Naive thymus-derived CD4-positive, alpha-beta T cell (primary cell): ENCODE measurements at regions not wholly inside any gene's neighbourhood (a gene's known extent, or its start where the extent isn't known, plus 50 kb on each side); places are given as distances from the start of the nearest gene placed in this dataset.

Experiments
- ATAC-seq: fragments of 150-1000 bp; cut with Tn5 transposase; 2 replicates; pipeline ENCODE4 v1.10.0; 2021; ENCODE audit warnings: mild to moderate bottlenecking, moderate library complexity
- CTCF ChIA-PET: fragments of 350-600 bp; sonication (Branson Sonifier 250); formaldehyde crosslinking; loops from one replicate; lab custom pipeline; 2021; ENCODE audit warnings: antibody characterized with exemption; lab: Charles Lee
- POLR2A ChIA-PET: fragments of 350-600 bp; sonication (Branson Sonifier 250); formaldehyde crosslinking; loops from one replicate; lab custom pipeline; 2021; ENCODE audit warnings: antibody characterized with exemption, inconsistent platforms; lab: Charles Lee
- DNase-seq, 9 donors: peaks; one replicate each; pipeline versions ENCODE4 v3.0.0 to v3.0.0-alpha.2; 2020 to 2022; ENCODE audit warnings: mixed read lengths in 1 of 9
- H3K27ac ChIP-seq: one replicate; pipeline ENCODE4 v1.7.0; 2013; ENCODE audit warnings: mild to moderate bottlenecking, low read depth, low read length, moderate library complexity
- H3K27me3 ChIP-seq, 2 donors: one replicate each; pipeline ENCODE4 v1.7.0; 2013; ENCODE audit warnings: low read length in 2 of 2, mild to moderate bottlenecking in 2 of 2, moderate library complexity in 2 of 2; ENCODE audit not compliant: control insufficient read depth in 2 of 2, insufficient read depth in 2 of 2
- H3K36me3 ChIP-seq, 3 experiments: 1 replicate in 2 of 3; 2 replicates in 1 of 3; pipeline ENCODE4 v1.7.0; 2013; ENCODE audit warnings: low read length in 3 of 3, mild to moderate bottlenecking in 3 of 3, moderate library complexity in 1 of 3; ENCODE audit not compliant: insufficient read depth in 3 of 3, control insufficient read depth in 2 of 3
- H3K4me1 ChIP-seq, 2 donors: one replicate each; pipeline ENCODE4 v1.7.0; 2013; ENCODE audit warnings: low read length in 2 of 2, mild to moderate bottlenecking in 2 of 2, moderate library complexity in 1 of 2; ENCODE audit not compliant: control insufficient read depth in 2 of 2, insufficient read depth in 2 of 2
- H3K4me3 ChIP-seq: 2 replicates; pipeline ENCODE4 v1.7.0; 2013; ENCODE audit warnings: mild to moderate bottlenecking, low read length
- H3K9me3 ChIP-seq, 3 experiments: 1 replicate in 2 of 3; 2 replicates in 1 of 3; pipeline ENCODE4 v1.7.0; 2013; ENCODE audit warnings: low read length in 3 of 3; ENCODE audit not compliant: control insufficient read depth in 2 of 3
- H3K27ac Mint-ChIP-seq, 9 donors: one replicate each; pipeline ENCODE4 v1.8.0; 2020 to 2022; ENCODE audit warnings: mixed read lengths in 9 of 9, mild to moderate bottlenecking in 8 of 9, moderate library complexity in 5 of 9, inconsistent platforms in 2 of 9
- H3K27me3 Mint-ChIP-seq, 5 donors: one replicate each; pipeline ENCODE4 v1.8.0; 2021 to 2022; ENCODE audit warnings: mixed read lengths in 5 of 5, mild to moderate bottlenecking in 1 of 5
- H3K36me3 Mint-ChIP-seq, 5 donors: one replicate each; pipeline ENCODE4 v1.8.0; 2020 to 2022; ENCODE audit warnings: mixed read lengths in 5 of 5, mild to moderate bottlenecking in 3 of 5, inconsistent platforms in 1 of 5
- H3K4me1 Mint-ChIP-seq, 7 donors: one replicate each; pipeline ENCODE4 v1.8.0; 2020 to 2022; ENCODE audit warnings: mixed read lengths in 7 of 7, mild to moderate bottlenecking in 3 of 7, inconsistent platforms in 1 of 7
- H3K4me3 Mint-ChIP-seq, 10 donors: one replicate each; pipeline ENCODE4 v1.8.0; 2020 to 2022; ENCODE audit warnings: mild to moderate bottlenecking in 10 of 10, mixed read lengths in 10 of 10, moderate library complexity in 6 of 10, inconsistent platforms in 2 of 10
- H3K9me3 Mint-ChIP-seq, 11 donors: one replicate each; pipeline ENCODE4 v1.8.0; 2020 to 2022; ENCODE audit warnings: mixed read lengths in 11 of 11, mild to moderate bottlenecking in 4 of 11, inconsistent platforms in 1 of 11, moderate library complexity in 1 of 11
- intact Hi-C, 2 donors: fragments of 100-400 bp; cut with micrococcal nuclease; formaldehyde crosslinking; loops; one replicate each; pipeline ENCODE4 v1.15.1; 2023

GRCh38 chr7:53800746-53801145, 741.4 kb upstream of the VSTM2A start:
- Mint-ChIP-seq H3K4me3 (no peak overlapping the region), H3K9me3 (peaks cover 2 to 32% (median 9%) of the 10 kb centered on the region in 11 donors), H3K4me1 (no peaks in the 10 kb centered on the region), H3K36me3 (no peaks in the 10 kb centered on the region), H3K27me3 (no peaks in the 10 kb centered on the region), H3K27ac (no peak overlapping the region)
- no peak overlapping the region for H3K27ac ChIP-seq
- intact Hi-C loops: no loop called here
- POLR2A ChIA-PET: no interaction called here
- H3K36me3 ChIP-seq: no peaks in the 10 kb centered on the region
- no peak overlapping the region for H3K4me3 ChIP-seq
- H3K27me3 ChIP-seq: no peaks in the 10 kb centered on the region
- DNase-seq: no peak
- CTCF ChIA-PET: no interaction called here
- H3K9me3 ChIP-seq: no peaks in the 10 kb centered on the region
- no peak for ATAC-seq
- H3K4me1 ChIP-seq: no peaks in the 10 kb centered on the region

DNA sequence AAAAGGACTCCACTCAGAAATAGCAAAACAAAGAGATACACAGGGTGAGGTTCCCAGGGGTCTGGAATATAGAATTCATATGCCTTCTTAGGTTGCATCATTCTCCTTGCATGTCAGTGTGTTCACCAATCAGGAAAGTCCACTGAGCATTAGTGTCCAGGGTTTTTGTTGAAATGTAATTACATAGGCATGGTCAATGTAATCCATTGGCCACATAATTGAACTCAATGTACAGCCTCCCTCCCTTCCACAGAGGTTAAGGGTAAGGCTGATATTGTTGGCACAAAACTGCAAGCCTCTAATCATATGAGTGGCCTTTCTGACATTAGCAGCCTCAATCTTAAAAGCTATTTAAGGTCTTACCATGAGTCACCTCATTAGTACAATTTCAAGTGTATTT, 736.1 kb upstream of the VSTM2A start:
- POLR2A ChIA-PET: no interaction called here
- Mint-ChIP-seq H3K4me1 (no peaks in the 10 kb centered on the region), H3K27ac (no peak overlapping the region), H3K27me3 (no peaks in the 10 kb centered on the region), H3K36me3 (no peaks in the 10 kb centered on the region), H3K4me3 (no peak overlapping the region), H3K9me3 (peaks cover 0 to 26% (median 4%) of the 10 kb centered on the region in 11 donors)
- Histone ChIP-seq H3K36me3 (no peaks in the 10 kb centered on the region), H3K4me3 (no peak overlapping the region), H3K4me1 (no peaks in the 10 kb centered on the region), H3K27ac (no peak overlapping the region), H3K9me3 (peaks cover 0 to 3% (median 0%) of the 10 kb centered on the region in 3 experiments), H3K27me3 (no peaks in the 10 kb centered on the region)
- CTCF ChIA-PET: no interaction called here
- intact Hi-C loops: no loop called here
- DNase-seq (no peak), ATAC-seq (no peak)

GRCh38 chr7:53811555-53812079, 730.6 kb upstream of the VSTM2A start:
- Histone ChIP-seq H3K9me3 (peaks cover 0 to 3% (median 0%) of the 10 kb centered on the region in 3 experiments), H3K27ac (no peak overlapping the region), H3K4me3 (no peak overlapping the region), H3K4me1 (no peaks in the 10 kb centered on the region), H3K27me3 (no peaks in the 10 kb centered on the region), H3K36me3 (no peaks in the 10 kb centered on the region)
- ATAC-seq (peak; percentile 60), DNase-seq (no peak)
- CTCF ChIA-PET: no interaction called here
- Mint-ChIP-seq H3K4me1 (no peaks in the 10 kb centered on the region), H3K27me3 (no peaks in the 10 kb centered on the region), H3K36me3 (no peaks in the 10 kb centered on the region), H3K27ac (peak overlapping the region in 1 of 9 donors; percentile 74), H3K4me3 (peak overlapping the region in 2 of 10 donors; percentile 47 to 49), H3K9me3 (peaks cover under 1 to 26% (median 19%) of the 10 kb centered on the region in 11 donors)
- POLR2A ChIA-PET: no interaction called here
- intact Hi-C loops: no loop called here

DNA sequence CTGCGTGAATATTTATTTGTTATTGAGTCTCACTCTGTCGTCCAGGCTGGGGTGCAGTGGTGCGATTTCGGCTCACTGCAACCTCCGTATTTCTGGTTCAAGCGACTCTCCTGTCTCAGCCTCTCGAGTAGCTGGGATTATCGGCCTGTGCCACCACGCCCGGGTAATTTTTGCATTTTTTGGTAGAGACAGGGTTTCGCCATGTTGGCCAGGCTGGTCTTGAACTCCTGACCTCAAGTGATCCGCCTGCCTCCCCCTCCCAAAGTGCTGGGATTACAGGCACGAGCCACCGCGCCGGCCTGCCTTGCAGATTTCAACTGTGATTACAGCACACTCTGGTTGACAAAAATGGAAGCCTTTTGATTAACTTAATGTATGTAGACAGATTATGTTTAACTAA, 730.0 kb upstream of the VSTM2A start:
- no peaks in the 10 kb centered on the region for H3K4me1 ChIP-seq
- ATAC-seq: no peak
- no peaks in the 10 kb centered on the region for H3K27me3 ChIP-seq
- DNase-seq: no peak
- H3K36me3 ChIP-seq: no peaks in the 10 kb centered on the region
- no peaks in the 10 kb centered on the region for H3K27me3 Mint-ChIP-seq
- no peak overlapping the region for H3K27ac ChIP-seq
- peak overlapping the region in 1 of 10 donors; percentile 16 for H3K4me3 Mint-ChIP-seq
- peaks cover 2 to 27% (median 20%) of the 10 kb centered on the region in 11 donors for H3K9me3 Mint-ChIP-seq
- H3K9me3 ChIP-seq: peaks cover 0 to 3% (median 0%) of the 10 kb centered on the region in 3 experiments
- POLR2A ChIA-PET: no interaction called here
- no peaks in the 10 kb centered on the region for H3K4me1 Mint-ChIP-seq
- H3K4me3 ChIP-seq: no peak overlapping the region
- CTCF ChIA-PET: no interaction called here
- no peak overlapping the region for H3K27ac Mint-ChIP-seq
- intact Hi-C loops: no loop called here
- no peaks in the 10 kb centered on the region for H3K36me3 Mint-ChIP-seq

- Mint-ChIP-seq H3K27ac (no peak overlapping the region), H3K4me3 (no peak overlapping the region), H3K4me1 (no peaks in the 10 kb centered on the region), H3K27me3 (no peaks in the 10 kb centered on the region), H3K36me3 (no peaks in the 10 kb centered on the region), H3K9me3 (peaks cover 2 to 49% (median 17%) of the 10 kb centered on the region in 11 donors)
- no peak for ATAC-seq
- Histone ChIP-seq H3K4me1 (no peaks in the 10 kb centered on the region), H3K4me3 (no peak overlapping the region), H3K36me3 (no peaks in the 10 kb centered on the region), H3K9me3 (peaks cover 0 to 17% (median 3%) of the 10 kb centered on the region in 3 experiments), H3K27me3 (no peaks in the 10 kb centered on the region), H3K27ac (no peak overlapping the region)
- intact Hi-C loops: no loop called here
- DNase-seq: no peak
- ChIA-PET CTCF (no interaction called here), POLR2A (no interaction called here)
Measured at GRCh38 chr7:53835301-53835700, 706.9 kb upstream of the VSTM2A start.

DNA sequence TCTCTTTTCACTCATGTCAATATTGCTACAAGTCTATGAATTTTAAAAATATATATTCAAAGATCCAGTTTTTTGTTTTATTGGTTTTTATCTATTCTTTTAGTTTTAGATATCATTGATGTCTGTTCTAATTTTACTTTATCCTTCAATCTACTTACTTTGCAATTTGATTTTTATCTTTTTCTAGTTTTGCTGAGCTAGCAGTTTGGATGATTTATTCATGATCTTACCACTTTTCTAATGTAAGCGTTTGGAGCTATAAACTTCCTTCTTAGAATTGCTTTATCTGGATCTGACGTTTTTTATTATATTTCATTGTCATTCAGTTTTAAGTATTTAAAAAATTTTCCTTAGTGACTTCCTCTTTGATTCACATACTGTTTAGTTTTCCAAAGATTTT, 664.5 kb upstream of the VSTM2A start:
- CTCF ChIA-PET: no interaction called here
- H3K36me3 ChIP-seq: no peaks in the 10 kb centered on the region
- H3K4me3 ChIP-seq: no peak overlapping the region
- Mint-ChIP-seq H3K27me3 (no peaks in the 10 kb centered on the region), H3K4me1 (no peaks in the 10 kb centered on the region), H3K36me3 (peaks cover 0 to 4% (median 0%) of the 10 kb centered on the region in 5 donors), H3K27ac (no peak overlapping the region), H3K9me3 (peaks cover 4 to 58% (median 16%) of the 10 kb centered on the region in 11 donors), H3K4me3 (no peak overlapping the region)
- H3K9me3 ChIP-seq: peaks cover 0 to 3% (median 0%) of the 10 kb centered on the region in 3 experiments
- DNase-seq (no peak), ATAC-seq (no peak)
- no peaks in the 10 kb centered on the region for H3K27me3 ChIP-seq
- no peaks in the 10 kb centered on the region for H3K4me1 ChIP-seq
- intact Hi-C loops: no loop called here
- POLR2A ChIA-PET: no interaction called here
- H3K27ac ChIP-seq: no peak overlapping the region

DNA sequence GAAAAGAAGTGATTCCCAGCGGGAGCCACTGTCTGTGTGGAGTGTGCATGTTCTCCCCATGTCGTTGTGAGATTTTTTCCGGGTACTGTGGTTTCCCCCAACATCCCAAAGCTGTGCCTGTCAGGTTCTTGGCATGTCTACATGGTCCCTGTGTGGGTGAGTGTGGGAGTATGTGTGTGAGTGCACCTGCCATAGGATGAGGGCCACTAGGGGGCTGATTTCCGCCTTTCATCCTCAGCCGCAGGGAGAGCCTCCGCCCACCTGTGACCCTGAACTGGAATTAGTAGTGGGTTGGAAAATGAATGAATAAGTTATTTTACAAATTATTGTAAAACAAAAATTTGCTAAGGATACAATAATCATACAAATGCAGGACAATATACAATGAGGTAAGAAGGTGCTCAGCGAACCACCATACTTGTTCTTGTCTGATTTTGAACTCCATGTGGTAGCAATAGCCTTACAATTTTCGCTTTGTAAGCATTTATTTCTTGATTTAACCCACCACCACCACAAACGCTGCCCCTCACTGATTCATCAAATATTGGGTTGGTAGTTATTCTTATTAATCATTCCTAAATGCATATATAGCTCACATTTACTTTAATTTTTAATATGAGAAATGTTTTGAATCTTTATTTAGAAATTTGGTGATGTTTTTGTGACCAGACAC, 641.2 kb upstream of the VSTM2A start:
- no peaks in the 10 kb centered on the region for H3K4me1 Mint-ChIP-seq
- no peak overlapping the region for H3K4me3 ChIP-seq
- no peak overlapping the region for H3K4me3 Mint-ChIP-seq
- peaks cover 0 to 13% (median 0%) of the 10 kb centered on the region in 3 experiments for H3K9me3 ChIP-seq
- no peak overlapping the region for H3K27ac Mint-ChIP-seq
- H3K36me3 ChIP-seq: no peaks in the 10 kb centered on the region
- intact Hi-C loops: no loop called here
- H3K4me1 ChIP-seq: no peaks in the 10 kb centered on the region
- H3K27me3 Mint-ChIP-seq: no peaks in the 10 kb centered on the region
- H3K27ac ChIP-seq: no peak overlapping the region
- CTCF ChIA-PET: no interaction called here
- ATAC-seq (no peak), DNase-seq (no peak)
- POLR2A ChIA-PET: no interaction called here
- H3K27me3 ChIP-seq: no peaks in the 10 kb centered on the region
- peaks cover 6 to 40% (median 19%) of the 10 kb centered on the region in 11 donors for H3K9me3 Mint-ChIP-seq
- H3K36me3 Mint-ChIP-seq: peaks cover 0 to 4% (median 0%) of the 10 kb centered on the region in 5 donors
